Heart left ventricle (tissue), 16 donors: ENCODE measurements at regions not wholly inside any gene's neighbourhood (a gene's known extent, or its start where the extent isn't known, plus 50 kb on each side); places are given as distances from the start of the nearest gene placed in this dataset.

Experiments
- ATAC-seq, 4 donors: fragments of 200-7000 bp; cut with Tn5 transposase; one replicate each; pipeline ENCODE4 v1.9.1; 2020 to 2022; ENCODE audit warnings: moderate library complexity in 4 of 4, mild to moderate bottlenecking in 3 of 4, moderate number of reproducible peaks in 1 of 4
- DNase-seq, 5 donors: peaks; one replicate each; pipeline ENCODE4 v3.0.0-alpha.2; 2020
- H3K27ac ChIP-seq, 12 donors: fragments of 200-600 bp; sonication (generic) in 4 of 12; one replicate each; pipeline versions ENCODE4 v1.5.0 to v1.8.0; 2016 to 2022; ENCODE audit warnings: mild to moderate bottlenecking in 2 of 12
- H3K27me3 ChIP-seq, 9 donors: fragments of 200-600 bp; sonication (generic) in 2 of 9; one replicate each; pipeline versions ENCODE4 v1.5.1 to v1.8.0; 2016 to 2022; ENCODE audit warnings: mild to moderate bottlenecking in 3 of 9
- H3K36me3 ChIP-seq, 9 donors: fragments of 200-600 bp; sonication (generic) in 2 of 9; one replicate each; pipeline versions ENCODE4 v1.5.0 to v1.8.0; 2018 to 2022; ENCODE audit warnings: mild to moderate bottlenecking in 2 of 9
- H3K4me1 ChIP-seq, 12 donors: fragments of 200-600 bp; sonication (generic) in 4 of 12; one replicate each; pipeline versions ENCODE4 v1.5.0 to v1.8.0; 2016 to 2022; ENCODE audit warnings: mild to moderate bottlenecking in 3 of 12
- H3K4me3 ChIP-seq, 12 donors: fragments of 200-600 bp; sonication (generic) in 4 of 12; one replicate each; pipeline versions ENCODE4 v1.5.0 to v1.8.0; 2017 to 2022; ENCODE audit warnings: mild to moderate bottlenecking in 9 of 12, moderate library complexity in 4 of 12
- H3K9me3 ChIP-seq, 12 donors: fragments of 200-600 bp; sonication (generic) in 4 of 12; one replicate each; pipeline versions ENCODE4 v1.5.0 to v1.8.0; 2016 to 2022; ENCODE audit warnings: mild to moderate bottlenecking in 1 of 12
- CTCF ChIP-seq, 12 donors: fragments of 200-600 bp; sonication (generic) in 4 of 12; IDR thresholded peaks; one replicate each; pipeline versions ENCODE4 v1.5.0 to v1.8.0; 2018 to 2022; ENCODE audit warnings: antibody characterized with exemption in 12 of 12, mild to moderate bottlenecking in 5 of 12
- POLR2A ChIP-seq, 2 donors: fragments of 450-650 bp; IDR thresholded peaks; one replicate each; pipeline ENCODE4 v1.6.1; 2017; ENCODE audit warnings: antibody characterized with exemption in 2 of 2, mild to moderate bottlenecking in 2 of 2, moderate library complexity in 2 of 2
- WGBS, 4 donors: extraction: QIAGEN DNeasy Blood & Tissue Kit in 2 of 4; methylation state at CpG; one replicate each; pipeline versions ENCODE4 v1.1.5 to v1.1.7; 2013 to 2018; 5-methylcytosine and 5-hydroxymethylcytosine counted together
- intact Hi-C, 10 donors: fragments of 100-400 bp; cut with DNase I; formaldehyde crosslinking; loops; one replicate each; pipeline versions ENCODE4 v1.11.1 to v1.14.2; 2022
- donor health status: ischemic (EF 13 %, LVEDD 7.1; RV severe dilation, severe dysfunction).
- donor health status: healthy with polysubstance abuse.
- donor health status: DM: no; HTN: yes; CAD: no.
- donor health status: DM: no; HTN: no; CAD: no.
- donor health status: ischemic (EF 25% LVEDD 6.9; RV normal size, moderate dysfunction).
- donor health status: ischemic (EF 25% LVEDD 5.7; RV mildly dilated, moderate dysfunction).
- donor health status: healthy.
- donor health status: DM: yes; HTN: yes; CAD: no.
- donor health status: ischemic (EF 35%, LVEDD 5.7; RV mildly dilated, moderate dysfunction).
- donor health status: nonischemic (EF 11% LVEDD 7.7; RV severe dilation, severe dysfunction).
- donor health status: DM: yes; HTN: yes; CAD: no.
- donor health status: PGD.
- donor health status: ischemic (EF 29% LVEDD 5.4; RV normal size, mild dysfunction).
- donor health status: nonischemic (EF 23%, LVEDD 6.1; RV moderate dilation, normal function).

GRCh38 chr16:20241321-20241720 lies 86.0 kb downstream of the GP2 start:
- DNase-seq (no peak), ATAC-seq (no peak)
- Histone ChIP-seq H3K36me3 (no peaks in the 10 kb centered on the region), H3K27me3 (peaks cover 0 to 18% (median 0%) of the 10 kb centered on the region in 9 donors), H3K4me1 (no peaks in the 10 kb centered on the region), H3K9me3 (peaks cover 0 to 2% (median 0%) of the 10 kb centered on the region in 12 donors), H3K4me3 (no peak overlapping the region), H3K27ac (no peak overlapping the region)
- intact Hi-C loops = no loop called here
- 66 to 72% (median 69%) methylated on average over 2 of the region's 2 CpGs for WGBS, 4 donors
- TF ChIP-seq POLR2A (IDR thresholded peaks at IDR 0.05) = no peak
- no peak for TF ChIP-seq CTCF (IDR thresholded peaks at IDR 0.05)

- DNase-seq (no peak), ATAC-seq (no peak)
- 64 to 70% (median 65%) methylated on average over 7 of the region's 7 CpGs for WGBS, 4 donors
- peaks cover 0 to 24% (median 0%) of the 10 kb centered on the region in 9 donors for H3K27me3 ChIP-seq
- intact Hi-C loops = no loop called here
- H3K36me3 ChIP-seq = no peaks in the 10 kb centered on the region
- H3K4me3 ChIP-seq = no peak overlapping the region
- no peaks in the 10 kb centered on the region for H3K4me1 ChIP-seq
- H3K9me3 ChIP-seq = peaks cover 0 to 2% (median 0%) of the 10 kb centered on the region in 12 donors
- no peak for TF ChIP-seq CTCF (IDR thresholded peaks at IDR 0.05)
- TF ChIP-seq POLR2A (IDR thresholded peaks at IDR 0.05) = no peak
- no peak overlapping the region for H3K27ac ChIP-seq
These were observed 90.6 kb downstream of the GP2 start for GRCh38 chr16:20236579-20237289.

GRCh38 chr16:20225228-20225733 lies 102.0 kb downstream of the GP2 start:
- Histone ChIP-seq H3K27me3 (peaks cover 0 to 26% (median 0%) of the 10 kb centered on the region in 9 donors), H3K27ac (no peak overlapping the region), H3K9me3 (peaks cover 0 to 8% (median 0%) of the 10 kb centered on the region in 12 donors), H3K4me3 (no peak overlapping the region), H3K36me3 (no peaks in the 10 kb centered on the region), H3K4me1 (no peaks in the 10 kb centered on the region)
- intact Hi-C loops = no loop called here
- TF ChIP-seq POLR2A (IDR thresholded peaks at IDR 0.05) (no peak), CTCF (IDR thresholded peaks at IDR 0.05) (no peak)
- 85 to 91% (median 86%) methylated on average over 4 of the region's 4 CpGs for WGBS, 4 donors
- no peak for ATAC-seq
- DNase-seq = no peak

- H3K4me1 ChIP-seq = no peaks in the 10 kb centered on the region
- ATAC-seq (no peak), DNase-seq (no peak)
- H3K4me3 ChIP-seq = no peak overlapping the region
- H3K27ac ChIP-seq = no peak overlapping the region
- no peaks in the 10 kb centered on the region for H3K36me3 ChIP-seq
- H3K9me3 ChIP-seq = peaks cover 0 to 6% (median 0%) of the 10 kb centered on the region in 12 donors
- H3K27me3 ChIP-seq = peaks cover 0 to 25% (median 0%) of the 10 kb centered on the region in 9 donors
- WGBS, 4 donors = 57 to 62% (median 57%) methylated on average over 6 of the region's 6 CpGs
- intact Hi-C loops = no loop called here
- TF ChIP-seq POLR2A (IDR thresholded peaks at IDR 0.05) = no peak
- TF ChIP-seq CTCF (IDR thresholded peaks at IDR 0.05) = no peak
These were observed 106.1 kb downstream of the GP2 start for GRCh38 chr16:20221208-20221607.
